ENCODE measurements at regions not wholly inside any gene's neighbourhood (a gene's known extent, or its start where the extent isn't known, plus 50 kb on each side); places are given as distances from the start of the nearest gene placed in this dataset.

DNA sequence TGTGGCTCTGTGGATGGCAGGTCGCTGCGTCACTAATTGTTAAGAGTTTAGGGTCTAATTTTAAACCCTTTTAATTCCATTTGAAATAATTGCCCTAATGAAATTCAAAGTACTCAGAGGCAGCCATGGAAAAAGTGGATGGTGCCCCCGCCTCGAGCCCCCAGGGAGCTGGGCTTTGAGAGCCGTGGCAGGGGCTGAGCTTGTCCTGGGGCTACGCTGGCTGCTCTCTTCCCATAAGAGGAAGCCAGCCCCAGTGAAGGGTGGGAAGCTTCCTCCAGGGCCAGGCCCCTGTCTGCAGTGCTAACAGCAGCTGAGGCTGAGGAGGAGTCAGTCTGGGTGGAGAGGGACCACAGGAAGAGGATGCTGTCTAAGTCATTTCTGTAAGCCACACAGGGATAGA is 315.0 kb upstream of the POU3F1 start:
- H3K9ac ChIP-seq (ENCODE audit: insufficient read depth, low read length) = no peak overlapping the region
- TF ChIP-seq, protein P1, sequence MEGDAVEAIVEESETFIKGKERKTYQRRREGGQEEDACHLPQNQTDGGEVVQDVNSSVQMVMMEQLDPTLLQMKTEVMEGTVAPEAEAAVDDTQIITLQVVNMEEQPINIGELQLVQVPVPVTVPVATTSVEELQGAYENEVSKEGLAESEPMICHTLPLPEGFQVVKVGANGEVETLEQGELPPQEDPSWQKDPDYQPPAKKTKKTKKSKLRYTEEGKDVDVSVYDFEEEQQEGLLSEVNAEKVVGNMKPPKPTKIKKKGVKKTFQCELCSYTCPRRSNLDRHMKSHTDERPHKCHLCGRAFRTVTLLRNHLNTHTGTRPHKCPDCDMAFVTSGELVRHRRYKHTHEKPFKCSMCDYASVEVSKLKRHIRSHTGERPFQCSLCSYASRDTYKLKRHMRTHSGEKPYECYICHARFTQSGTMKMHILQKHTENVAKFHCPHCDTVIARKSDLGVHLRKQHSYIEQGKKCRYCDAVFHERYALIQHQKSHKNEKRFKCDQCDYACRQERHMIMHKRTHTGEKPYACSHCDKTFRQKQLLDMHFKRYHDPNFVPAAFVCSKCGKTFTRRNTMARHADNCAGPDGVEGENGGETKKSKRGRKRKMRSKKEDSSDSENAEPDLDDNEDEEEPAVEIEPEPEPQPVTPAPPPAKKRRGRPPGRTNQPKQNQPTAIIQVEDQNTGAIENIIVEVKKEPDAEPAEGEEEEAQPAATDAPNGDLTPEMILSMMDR (conservative IDR thresholded peaks at IDR 0.05 in 1 of 2, IDR thresholded peaks at IDR 0.05 in 1 of 2; ENCODE audit: low read depth in 1 of 2, low read length in 2 of 2) = no peak
- no peak for TF ChIP-seq EZH2 (IDR thresholded peaks at IDR 0.05; ENCODE audit: low read length, missing control alignments)
- H3K79me2 ChIP-seq (ENCODE audit: control insufficient read depth, insufficient read depth, low read length) = no peaks in the 10 kb centered on the region
- H3K4me3 ChIP-seq (replicated peaks in 1 of 4; ENCODE audit: control extremely low read depth in 1 of 4, insufficient read depth in 1 of 4, low read depth in 3 of 4, low read length in 4 of 4) = no peak overlapping the region
- H3K9me3 ChIP-seq (ENCODE audit: control insufficient read depth, insufficient read depth, low read depth, low read length) = no peaks in the 10 kb centered on the region
- H3K27me3 ChIP-seq (ENCODE audit: control insufficient read depth, insufficient read depth, low read length) = no peaks in the 10 kb centered on the region
- no peak overlapping the region for H3K4me2 ChIP-seq (ENCODE audit: extremely low read depth, insufficient read depth, low read length)
- H3K36me3 ChIP-seq (ENCODE audit: control insufficient read depth, insufficient read depth, low read length) = no peaks in the 10 kb centered on the region
- H3K4me1 ChIP-seq (ENCODE audit: control insufficient read depth, extremely low read depth, insufficient read depth, low read length) = no peaks in the 10 kb centered on the region
- DNase-seq (ENCODE audit: low read depth in 2 of 2) = no peak
- no peaks in the 10 kb centered on the region for H4K20me1 ChIP-seq (ENCODE audit: control insufficient read depth, extremely low read depth, insufficient read depth, low read length)
- H2AFZ ChIP-seq (ENCODE audit: low read length) = no peak overlapping the region
- no peak overlapping the region for H3K27ac ChIP-seq (ENCODE audit: insufficient read depth, low read length)

DNA sequence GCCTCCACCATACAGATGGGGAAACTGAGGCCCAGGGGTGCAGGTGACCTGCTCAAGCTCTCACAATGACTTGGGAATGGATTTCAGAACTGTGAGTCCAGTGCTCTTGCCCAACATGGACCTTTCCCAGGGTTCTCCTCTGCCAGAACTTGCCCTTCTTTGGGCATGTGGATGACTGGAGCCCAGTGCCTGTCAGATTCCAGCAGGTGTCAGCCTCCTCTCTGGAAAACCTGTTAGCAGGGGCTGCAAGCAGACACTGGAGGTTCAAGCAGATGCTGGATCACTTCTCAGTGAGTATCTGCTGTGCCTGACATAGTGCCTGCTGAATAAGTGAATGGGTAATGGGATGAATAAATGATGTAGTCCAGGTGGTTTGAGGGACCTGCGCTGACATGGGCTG is 314.2 kb upstream of the POU3F1 start:
- Histone ChIP-seq H3K4me2 (ENCODE audit: extremely low read depth, insufficient read depth, low read length) (no peak overlapping the region), H3K4me3 (replicated peaks in 1 of 4; ENCODE audit: control extremely low read depth in 1 of 4, insufficient read depth in 1 of 4, low read depth in 3 of 4, low read length in 4 of 4) (no peak overlapping the region), H3K79me2 (ENCODE audit: control insufficient read depth, insufficient read depth, low read length) (no peaks in the 10 kb centered on the region), H4K20me1 (ENCODE audit: control insufficient read depth, extremely low read depth, insufficient read depth, low read length) (no peaks in the 10 kb centered on the region), H3K9me3 (ENCODE audit: control insufficient read depth, insufficient read depth, low read depth, low read length) (no peaks in the 10 kb centered on the region), H3K4me1 (ENCODE audit: control insufficient read depth, extremely low read depth, insufficient read depth, low read length) (no peaks in the 10 kb centered on the region), H3K27ac (ENCODE audit: insufficient read depth, low read length) (no peak overlapping the region), H2AFZ (ENCODE audit: low read length) (no peak overlapping the region), H3K9ac (ENCODE audit: insufficient read depth, low read length) (no peak overlapping the region), H3K36me3 (ENCODE audit: control insufficient read depth, insufficient read depth, low read length) (no peaks in the 10 kb centered on the region), H3K27me3 (ENCODE audit: control insufficient read depth, insufficient read depth, low read length) (no peaks in the 10 kb centered on the region)
- TF ChIP-seq, protein P1 (conservative IDR thresholded peaks at IDR 0.05 in 1 of 2, IDR thresholded peaks at IDR 0.05 in 1 of 2; ENCODE audit: low read depth in 1 of 2, low read length in 2 of 2) = no peak
- no peak for TF ChIP-seq EZH2 (IDR thresholded peaks at IDR 0.05; ENCODE audit: low read length, missing control alignments)
- no peak for DNase-seq (ENCODE audit: low read depth in 2 of 2)

DNA sequence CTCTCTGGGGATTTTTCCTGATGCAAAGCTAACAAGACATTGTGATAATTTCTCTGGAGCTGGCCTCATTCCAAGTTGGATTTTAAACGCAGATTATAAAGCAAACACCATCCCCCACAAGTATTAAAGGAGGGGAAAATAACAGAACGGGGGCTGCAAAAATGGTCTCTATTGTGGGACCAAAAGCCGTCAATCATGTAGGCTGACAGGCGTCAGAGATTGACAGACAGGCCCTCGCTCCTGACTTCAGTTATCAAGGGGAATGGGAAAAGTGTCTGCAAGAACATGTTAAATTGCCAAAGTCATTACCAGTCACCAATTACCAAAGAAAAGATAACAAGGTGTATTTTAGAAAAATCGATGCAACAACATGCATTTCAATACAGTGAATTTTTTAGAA is 307.4 kb upstream of the POU3F1 start:
- Histone ChIP-seq H3K4me3 (replicated peaks in 1 of 4; ENCODE audit: control extremely low read depth in 1 of 4, insufficient read depth in 1 of 4, low read depth in 3 of 4, low read length in 4 of 4) (no peak overlapping the region), H3K79me2 (ENCODE audit: control insufficient read depth, insufficient read depth, low read length) (no peaks in the 10 kb centered on the region), H3K27ac (ENCODE audit: insufficient read depth, low read length) (no peak overlapping the region), H3K4me1 (ENCODE audit: control insufficient read depth, extremely low read depth, insufficient read depth, low read length) (no peaks in the 10 kb centered on the region), H3K27me3 (ENCODE audit: control insufficient read depth, insufficient read depth, low read length) (no peaks in the 10 kb centered on the region), H3K9ac (ENCODE audit: insufficient read depth, low read length) (no peak overlapping the region), H3K4me2 (ENCODE audit: extremely low read depth, insufficient read depth, low read length) (no peak overlapping the region), H4K20me1 (ENCODE audit: control insufficient read depth, extremely low read depth, insufficient read depth, low read length) (no peaks in the 10 kb centered on the region), H3K9me3 (ENCODE audit: control insufficient read depth, insufficient read depth, low read depth, low read length) (no peaks in the 10 kb centered on the region), H2AFZ (ENCODE audit: low read length) (no peak overlapping the region), H3K36me3 (ENCODE audit: control insufficient read depth, insufficient read depth, low read length) (no peaks in the 10 kb centered on the region)
- no peak for TF ChIP-seq EZH2 (IDR thresholded peaks at IDR 0.05; ENCODE audit: low read length, missing control alignments)
- TF ChIP-seq, protein P1 (conservative IDR thresholded peaks at IDR 0.05 in 1 of 2, IDR thresholded peaks at IDR 0.05 in 1 of 2; ENCODE audit: low read depth in 1 of 2, low read length in 2 of 2) = no peak
- no peak for DNase-seq (ENCODE audit: low read depth in 2 of 2)

Measured in fibroblast of lung (primary cell).